Thyroid gland (tissue), 4 donors: ENCODE measurements at regions not wholly inside any gene's neighbourhood (a gene's known extent, or its start where the extent isn't known, plus 50 kb on each side); places are given as distances from the start of the nearest gene placed in this dataset.

Experiments
- DNase-seq, 2 donors: peaks; one replicate each; pipeline ENCODE4 v3.0.0-alpha.2; 2019
- H3K27ac ChIP-seq, 3 donors: fragments of 200-600 bp; sonication (generic); 1 replicate in 2 of 3; 2 replicates in 1 of 3; pipeline ENCODE4 v1.5.1; 2016 to 2019; ENCODE audit warnings: mild to moderate bottlenecking in 1 of 3, moderate library complexity in 1 of 3
- H3K27me3 ChIP-seq: fragments of 200-600 bp; sonication (generic); one replicate; pipeline ENCODE4 v1.5.1; 2019
- H3K36me3 ChIP-seq, 2 donors: fragments of 200-600 bp; sonication (generic); one replicate each; pipeline ENCODE4 v1.5.1; 2016 to 2019
- H3K4me1 ChIP-seq, 2 donors: fragments of 200-600 bp; sonication (generic); one replicate each; pipeline ENCODE4 v1.5.1; 2017 to 2019
- H3K4me3 ChIP-seq, 3 donors: fragments of 200-600 bp; sonication (generic); replicated peaks in 1 of 3; 1 replicate in 2 of 3; 2 replicates in 1 of 3; pipeline ENCODE4 v1.5.1; 2016; ENCODE audit warnings: mild to moderate bottlenecking in 1 of 3
- H3K9me3 ChIP-seq: fragments of 200-600 bp; sonication (generic); one replicate; pipeline ENCODE4 v1.5.1; 2017
- CTCF ChIP-seq, 6 experiments: fragments of 200-600 bp in 3 of 6; fragments of 450-650 bp in 3 of 6; sonication (generic) in 3 of 6; IDR thresholded peaks; one replicate each; pipeline ENCODE4 v1.5.1; 2016 to 2019; ENCODE audit warnings: antibody characterized with exemption in 6 of 6, mild to moderate bottlenecking in 2 of 6, inconsistent platforms in 1 of 6, moderate library complexity in 1 of 6
- POLR2A ChIP-seq, 2 donors: fragments of 450-650 bp; IDR thresholded peaks; one replicate each; pipeline ENCODE4 v1.6.1; 2017; ENCODE audit warnings: antibody characterized with exemption in 2 of 2, mild to moderate bottlenecking in 2 of 2, moderate library complexity in 1 of 2
- WGBS, 2 donors: methylation state at CpG; one replicate each; pipeline ENCODE4 v1.1.5; 2017; 5-methylcytosine and 5-hydroxymethylcytosine counted together
- intact Hi-C: fragments of 100-400 bp; cut with DNase I; formaldehyde crosslinking; loops from one replicate; pipeline ENCODE4 v1.15.1; 2023

- no peaks in the 10 kb centered on the region for H3K9me3 ChIP-seq
- no peak overlapping the region for H3K27ac ChIP-seq
- intact Hi-C loops: no loop called here
- 91 to 94% methylated on average over 10 to 11 of the region's 11 CpGs for WGBS, 2 donors
- TF ChIP-seq POLR2A (IDR thresholded peaks at IDR 0.05) (no peak), CTCF (IDR thresholded peaks at IDR 0.05) (no peak)
- H3K4me3 ChIP-seq: no peak overlapping the region
- no peaks in the 10 kb centered on the region for H3K36me3 ChIP-seq
- no peaks in the 10 kb centered on the region for H3K4me1 ChIP-seq
- DNase-seq: no peak
- no peaks in the 10 kb centered on the region for H3K27me3 ChIP-seq
These were observed 84.4 kb downstream of the SLC25A47 start for GRCh38 chr14:100407376-100408102.

GRCh38 chr14:100408350-100409002 lies 85.3 kb downstream of the SLC25A47 start:
- TF ChIP-seq CTCF (IDR thresholded peaks at IDR 0.05) (no peak), POLR2A (IDR thresholded peaks at IDR 0.05) (no peak)
- intact Hi-C loops: no loop called here
- Histone ChIP-seq H3K27ac (no peak overlapping the region), H3K36me3 (no peaks in the 10 kb centered on the region), H3K9me3 (no peaks in the 10 kb centered on the region), H3K27me3 (no peaks in the 10 kb centered on the region), H3K4me3 (no peak overlapping the region), H3K4me1 (no peaks in the 10 kb centered on the region)
- WGBS, 2 donors: 87 to 88% methylated on average over 10 of the region's 10 CpGs
- DNase-seq: no peak

DNA sequence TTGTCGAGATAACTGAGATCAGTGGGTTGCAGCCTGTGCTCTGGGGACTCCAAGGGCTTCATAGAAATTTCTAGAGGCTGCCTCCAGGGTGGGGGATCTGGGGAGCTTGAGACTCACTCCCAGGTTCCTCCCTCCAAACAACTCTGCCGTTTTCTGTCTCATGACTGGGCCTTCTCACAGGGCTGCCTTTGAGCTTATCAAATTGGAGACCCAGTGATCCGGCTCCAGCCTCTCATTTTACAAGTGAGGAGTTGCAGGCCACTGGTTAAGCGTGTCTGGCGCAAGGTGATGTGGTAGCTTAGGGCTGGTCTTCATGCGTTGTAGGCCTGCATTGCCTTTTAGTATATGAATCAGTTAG lies 85.8 kb downstream of the SLC25A47 start:
- H3K27ac ChIP-seq: no peak overlapping the region
- no peaks in the 10 kb centered on the region for H3K9me3 ChIP-seq
- H3K27me3 ChIP-seq: no peaks in the 10 kb centered on the region
- TF ChIP-seq CTCF (IDR thresholded peaks at IDR 0.05) (no peak), POLR2A (IDR thresholded peaks at IDR 0.05) (no peak)
- H3K36me3 ChIP-seq: no peaks in the 10 kb centered on the region
- H3K4me3 ChIP-seq: no peak overlapping the region
- DNase-seq: no peak
- no peaks in the 10 kb centered on the region for H3K4me1 ChIP-seq
- intact Hi-C loops: no loop called here
- 85 to 93% methylated on average over 6 of the region's 6 CpGs for WGBS, 2 donors

DNA sequence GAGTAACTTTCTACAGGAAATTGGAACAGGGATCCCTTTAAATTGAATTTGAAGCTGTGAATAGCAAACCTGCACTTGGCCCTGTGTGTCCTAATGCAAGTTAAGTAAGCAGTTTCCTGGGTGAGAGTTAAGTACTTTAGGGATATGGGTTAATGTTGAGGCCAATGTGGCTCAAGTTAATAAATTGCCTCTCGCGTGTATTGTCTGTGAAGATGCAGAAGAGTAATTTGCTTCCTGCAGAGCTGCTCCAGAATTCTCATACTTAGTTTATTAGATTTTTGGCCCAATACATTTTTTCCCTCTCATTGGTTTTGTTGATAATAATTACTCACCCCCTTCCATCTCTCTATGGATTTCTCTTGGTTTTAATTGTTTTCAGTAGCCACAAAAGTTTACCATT lies 86.5 kb downstream of the SLC25A47 start:
- intact Hi-C loops: no loop called here

More for the DNA sequence above, 86.5 kb downstream of the SLC25A47 start:
- H3K4me1 ChIP-seq: no peaks in the 10 kb centered on the region
- TF ChIP-seq CTCF (IDR thresholded peaks at IDR 0.05) (no peak), POLR2A (IDR thresholded peaks at IDR 0.05) (no peak)
- H3K36me3 ChIP-seq: no peaks in the 10 kb centered on the region
- WGBS, 2 donors: 81 to 89% methylated on average over 2 of the region's 2 CpGs
- no peak overlapping the region for H3K27ac ChIP-seq
- no peak for DNase-seq
- H3K27me3 ChIP-seq: no peaks in the 10 kb centered on the region
- H3K9me3 ChIP-seq: no peaks in the 10 kb centered on the region
- no peak overlapping the region for H3K4me3 ChIP-seq
